Liver (tissue), 8 donors: ENCODE measurements at regions not wholly inside any gene's neighbourhood (a gene's known extent, or its start where the extent isn't known, plus 50 kb on each side); places are given as distances from the start of the nearest gene placed in this dataset.

Experiments
- DNase-seq: peaks from one replicate; pipeline ENCODE4 v3.0.0-alpha.2; 2017; ENCODE audit warnings: low spot score
- H3K27ac ChIP-seq, 2 donors: one replicate each; pipeline ENCODE4 v1.7.0; 2013; ENCODE audit warnings: inconsistent platforms in 2 of 2, low read length in 2 of 2, control low read depth in 1 of 2, low read depth in 1 of 2, mild to moderate bottlenecking in 1 of 2
- H3K27me3 ChIP-seq, 4 donors: one replicate each; pipeline versions ENCODE4 v1.6.1 to v1.7.0; 2013; ENCODE audit warnings: low read length in 3 of 4, inconsistent platforms in 1 of 4, mild to moderate bottlenecking in 1 of 4, moderate library complexity in 1 of 4; ENCODE audit not compliant: control insufficient read depth in 4 of 4, insufficient read depth in 4 of 4
- H3K36me3 ChIP-seq, 4 donors: one replicate each; pipeline versions ENCODE4 v1.6.1 to v1.7.0; 2013; ENCODE audit warnings: low read length in 3 of 4, mild to moderate bottlenecking in 3 of 4, low read depth in 1 of 4, moderate library complexity in 1 of 4; ENCODE audit not compliant: control insufficient read depth in 4 of 4, insufficient read depth in 3 of 4
- H3K4me1 ChIP-seq, 4 donors: one replicate each; pipeline versions ENCODE4 v1.6.1 to v1.7.0; 2013; ENCODE audit warnings: low read length in 3 of 4, mild to moderate bottlenecking in 3 of 4, moderate library complexity in 1 of 4; ENCODE audit not compliant: control insufficient read depth in 4 of 4, insufficient read depth in 4 of 4
- H3K4me3 ChIP-seq, 3 donors: one replicate each; pipeline versions ENCODE4 v1.6.1 to v1.7.0; 2013; ENCODE audit warnings: low read length in 3 of 3, control low read depth in 1 of 3, low read depth in 1 of 3, mild to moderate bottlenecking in 1 of 3
- H3K9ac ChIP-seq, 2 donors: one replicate each; pipeline ENCODE4 v1.7.0; 2013; ENCODE audit warnings: low read length in 2 of 2, mild to moderate bottlenecking in 2 of 2, moderate library complexity in 2 of 2, control low read depth in 1 of 2, low read depth in 1 of 2
- H3K9me3 ChIP-seq, 4 donors: one replicate each; pipeline versions ENCODE4 v1.6.1 to v1.7.0; 2013; ENCODE audit warnings: low read length in 3 of 4; ENCODE audit not compliant: control insufficient read depth in 4 of 4
- EGR1 ChIP-seq, 2 donors: IDR thresholded peaks; 2 replicates each; pipeline ENCODE4 v1.6.1; 2016 to 2018; ENCODE audit warnings: antibody characterized with exemption in 2 of 2, low read depth in 2 of 2
- FOXA1 ChIP-seq: IDR thresholded peaks from 2 replicates; pipeline ENCODE4 v1.6.1; 2016; ENCODE audit warnings: antibody characterized with exemption
- FOXA2 ChIP-seq: IDR thresholded peaks from 2 replicates; pipeline ENCODE4 v1.6.1; 2016; ENCODE audit warnings: antibody characterized with exemption
- HNF4A ChIP-seq, 2 donors: conservative IDR thresholded peaks; 2 replicates each; pipeline ENCODE4 v1.6.1; 2016; ENCODE audit warnings: antibody characterized with exemption in 2 of 2, mild to moderate bottlenecking in 2 of 2
- NR2F2 ChIP-seq: IDR thresholded peaks from 2 replicates; pipeline ENCODE4 v1.6.1; 2016; ENCODE audit warnings: antibody characterized with exemption
- RAD21 ChIP-seq, 2 donors: IDR thresholded peaks; 2 replicates each; pipeline ENCODE4 v1.6.1; 2016; ENCODE audit warnings: antibody characterized with exemption in 2 of 2, mild to moderate bottlenecking in 2 of 2
- RXRA ChIP-seq, 2 donors: IDR thresholded peaks; 2 replicates each; pipeline ENCODE4 v1.6.1; 2017 to 2018; ENCODE audit warnings: antibody characterized with exemption in 2 of 2, mild to moderate bottlenecking in 1 of 2
- SP1 ChIP-seq: IDR thresholded peaks from 2 replicates; pipeline ENCODE4 v1.6.1; 2018; ENCODE audit warnings: antibody characterized with exemption, mild to moderate bottlenecking
- YY1 ChIP-seq: IDR thresholded peaks from 2 replicates; pipeline ENCODE4 v1.6.1; 2016; ENCODE audit warnings: antibody characterized with exemption, mild to moderate bottlenecking
- WGBS: extraction: QIAGEN DNeasy Blood & Tissue Kit; methylation state at CpG from one replicate; pipeline ENCODE4 v1.1.7; 2013; 5-methylcytosine and 5-hydroxymethylcytosine counted together
- TF ChIP-seq, protein P1 (sequence below): IDR thresholded peaks from 2 replicates; pipeline ENCODE4 v1.6.1; 2016; ENCODE audit warnings: antibody characterized with exemption, mild to moderate bottlenecking
- TF ChIP-seq, protein P2 (sequence below): IDR thresholded peaks from 2 replicates; pipeline ENCODE4 v1.6.1; 2016; ENCODE audit warnings: antibody characterized with exemption
- TF ChIP-seq, protein P3 (sequence below): IDR thresholded peaks from 2 replicates; pipeline ENCODE4 v1.6.1; 2016; ENCODE audit warnings: antibody characterized with exemption
- TF ChIP-seq, protein P4 (sequence below): fragments of 150-350 bp; IDR thresholded peaks from 2 replicates; pipeline ENCODE4 v1.5.1; 2017; ENCODE audit warnings: improper control_type of control experiment, low read depth, low read length; ENCODE audit not compliant: missing input control
- donor health status: healthy.
- donor health status: healthy.
- donor health status: healthy.
- donor health status: healthy.
- donor health status: healthy.

DNA sequence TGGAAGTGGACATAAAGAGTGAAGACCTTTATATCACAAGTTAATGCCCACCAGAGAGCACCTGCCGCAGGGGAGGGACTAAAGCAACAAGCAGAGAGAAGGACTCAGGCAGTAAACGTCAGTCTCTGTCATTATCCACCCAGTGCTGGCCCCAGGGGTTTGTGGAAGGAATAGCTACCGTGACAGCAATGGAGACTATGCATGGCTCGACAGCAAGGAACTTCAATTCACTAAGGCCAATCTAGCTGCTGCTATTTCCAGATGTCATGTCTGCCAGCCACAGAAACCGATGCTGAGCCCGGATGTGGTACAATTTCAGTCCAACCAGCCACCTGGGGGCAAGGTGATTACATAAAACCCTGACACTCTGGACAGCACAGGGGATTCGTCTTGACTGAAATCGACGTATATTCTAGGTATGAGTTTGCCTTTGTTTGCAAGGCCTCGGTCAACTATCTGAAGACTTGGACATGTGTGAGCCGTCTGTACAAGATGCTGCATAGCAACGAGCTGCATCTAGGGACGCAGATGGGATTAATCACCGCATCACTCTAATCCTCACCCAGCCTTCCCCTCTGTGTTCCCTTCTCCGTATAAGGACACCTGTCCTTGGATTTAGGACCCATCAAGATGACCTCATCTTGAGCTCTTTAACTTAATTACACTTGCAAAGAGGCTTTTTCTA, 154.1 kb upstream of the SH3BP4 start:
- 87% methylated on average over 15 of the region's 15 CpGs for WGBS
- Histone ChIP-seq H3K27me3 (no peaks in the 10 kb centered on the region), H3K27ac (no peak overlapping the region), H3K4me3 (no peak overlapping the region), H3K36me3 (no peaks in the 10 kb centered on the region), H3K9ac (no peak overlapping the region), H3K4me1 (peaks cover 10 to 43% (median 28%) of the 10 kb centered on the region in 4 donors), H3K9me3 (no peaks in the 10 kb centered on the region)
- DNase-seq, result no peak
- TF ChIP-seq RXRA (IDR thresholded peaks at IDR 0.05), result no peak

DNA sequence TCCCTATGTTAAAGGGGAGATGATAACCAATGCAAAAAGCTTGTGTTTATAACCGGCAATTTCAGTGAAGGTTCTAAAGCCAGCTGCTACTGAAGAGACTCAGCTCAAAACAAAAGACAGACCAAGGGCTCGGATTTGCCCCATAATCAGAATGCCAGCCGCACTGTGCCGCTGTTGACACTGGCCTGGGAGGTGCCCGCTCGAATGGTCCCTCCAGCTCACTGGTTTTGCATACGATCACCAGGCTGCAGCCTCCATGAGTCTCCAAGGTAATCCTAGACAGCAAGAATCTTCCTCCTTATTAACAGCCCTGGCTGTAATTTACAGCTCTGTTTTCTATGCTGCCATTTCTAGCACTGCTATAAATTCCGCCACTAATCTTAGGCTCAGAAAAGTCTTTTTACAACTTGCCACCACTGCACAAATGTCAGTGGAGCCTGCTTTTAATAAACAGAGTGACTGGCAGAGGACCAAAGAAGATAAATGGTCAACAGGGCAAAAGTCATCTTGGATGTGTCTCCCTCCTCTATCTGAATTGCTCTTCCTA, 155.7 kb upstream of the SH3BP4 start:
- peak; percentile 48 for TF ChIP-seq SP1
- TF ChIP-seq, protein P1, sequence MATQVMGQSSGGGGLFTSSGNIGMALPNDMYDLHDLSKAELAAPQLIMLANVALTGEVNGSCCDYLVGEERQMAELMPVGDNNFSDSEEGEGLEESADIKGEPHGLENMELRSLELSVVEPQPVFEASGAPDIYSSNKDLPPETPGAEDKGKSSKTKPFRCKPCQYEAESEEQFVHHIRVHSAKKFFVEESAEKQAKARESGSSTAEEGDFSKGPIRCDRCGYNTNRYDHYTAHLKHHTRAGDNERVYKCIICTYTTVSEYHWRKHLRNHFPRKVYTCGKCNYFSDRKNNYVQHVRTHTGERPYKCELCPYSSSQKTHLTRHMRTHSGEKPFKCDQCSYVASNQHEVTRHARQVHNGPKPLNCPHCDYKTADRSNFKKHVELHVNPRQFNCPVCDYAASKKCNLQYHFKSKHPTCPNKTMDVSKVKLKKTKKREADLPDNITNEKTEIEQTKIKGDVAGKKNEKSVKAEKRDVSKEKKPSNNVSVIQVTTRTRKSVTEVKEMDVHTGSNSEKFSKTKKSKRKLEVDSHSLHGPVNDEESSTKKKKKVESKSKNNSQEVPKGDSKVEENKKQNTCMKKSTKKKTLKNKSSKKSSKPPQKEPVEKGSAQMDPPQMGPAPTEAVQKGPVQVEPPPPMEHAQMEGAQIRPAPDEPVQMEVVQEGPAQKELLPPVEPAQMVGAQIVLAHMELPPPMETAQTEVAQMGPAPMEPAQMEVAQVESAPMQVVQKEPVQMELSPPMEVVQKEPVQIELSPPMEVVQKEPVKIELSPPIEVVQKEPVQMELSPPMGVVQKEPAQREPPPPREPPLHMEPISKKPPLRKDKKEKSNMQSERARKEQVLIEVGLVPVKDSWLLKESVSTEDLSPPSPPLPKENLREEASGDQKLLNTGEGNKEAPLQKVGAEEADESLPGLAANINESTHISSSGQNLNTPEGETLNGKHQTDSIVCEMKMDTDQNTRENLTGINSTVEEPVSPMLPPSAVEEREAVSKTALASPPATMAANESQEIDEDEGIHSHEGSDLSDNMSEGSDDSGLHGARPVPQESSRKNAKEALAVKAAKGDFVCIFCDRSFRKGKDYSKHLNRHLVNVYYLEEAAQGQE, result peak; percentile 36
- peak; percentile 62 to 64 for TF ChIP-seq HNF4A (conservative IDR thresholded peaks at IDR 0.05)
- peak; percentile 53 to 63 for TF ChIP-seq RAD21 (IDR thresholded peaks at IDR 0.05)
- peak; percentile 41 for TF ChIP-seq FOXA2
- TF ChIP-seq FOXA1, result peak; percentile 26
- peak; percentile 56 for TF ChIP-seq YY1
- TF ChIP-seq, protein P2, sequence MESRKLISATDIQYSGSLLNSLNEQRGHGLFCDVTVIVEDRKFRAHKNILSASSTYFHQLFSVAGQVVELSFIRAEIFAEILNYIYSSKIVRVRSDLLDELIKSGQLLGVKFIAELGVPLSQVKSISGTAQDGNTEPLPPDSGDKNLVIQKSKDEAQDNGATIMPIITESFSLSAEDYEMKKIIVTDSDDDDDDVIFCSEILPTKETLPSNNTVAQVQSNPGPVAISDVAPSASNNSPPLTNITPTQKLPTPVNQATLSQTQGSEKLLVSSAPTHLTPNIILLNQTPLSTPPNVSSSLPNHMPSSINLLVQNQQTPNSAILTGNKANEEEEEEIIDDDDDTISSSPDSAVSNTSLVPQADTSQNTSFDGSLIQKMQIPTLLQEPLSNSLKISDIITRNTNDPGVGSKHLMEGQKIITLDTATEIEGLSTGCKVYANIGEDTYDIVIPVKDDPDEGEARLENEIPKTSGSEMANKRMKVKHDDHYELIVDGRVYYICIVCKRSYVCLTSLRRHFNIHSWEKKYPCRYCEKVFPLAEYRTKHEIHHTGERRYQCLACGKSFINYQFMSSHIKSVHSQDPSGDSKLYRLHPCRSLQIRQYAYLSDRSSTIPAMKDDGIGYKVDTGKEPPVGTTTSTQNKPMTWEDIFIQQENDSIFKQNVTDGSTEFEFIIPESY, result no peak
- TF ChIP-seq EGR1 (IDR thresholded peaks at IDR 0.05; ENCODE audit: low read depth in 2 of 2), result no peak
- peak; percentile 63 to 67 for TF ChIP-seq RXRA (IDR thresholded peaks at IDR 0.05)
- TF ChIP-seq, protein P3, sequence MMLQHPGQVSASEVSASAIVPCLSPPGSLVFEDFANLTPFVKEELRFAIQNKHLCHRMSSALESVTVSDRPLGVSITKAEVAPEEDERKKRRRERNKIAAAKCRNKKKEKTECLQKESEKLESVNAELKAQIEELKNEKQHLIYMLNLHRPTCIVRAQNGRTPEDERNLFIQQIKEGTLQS, result no peak
- TF ChIP-seq, protein P4, sequence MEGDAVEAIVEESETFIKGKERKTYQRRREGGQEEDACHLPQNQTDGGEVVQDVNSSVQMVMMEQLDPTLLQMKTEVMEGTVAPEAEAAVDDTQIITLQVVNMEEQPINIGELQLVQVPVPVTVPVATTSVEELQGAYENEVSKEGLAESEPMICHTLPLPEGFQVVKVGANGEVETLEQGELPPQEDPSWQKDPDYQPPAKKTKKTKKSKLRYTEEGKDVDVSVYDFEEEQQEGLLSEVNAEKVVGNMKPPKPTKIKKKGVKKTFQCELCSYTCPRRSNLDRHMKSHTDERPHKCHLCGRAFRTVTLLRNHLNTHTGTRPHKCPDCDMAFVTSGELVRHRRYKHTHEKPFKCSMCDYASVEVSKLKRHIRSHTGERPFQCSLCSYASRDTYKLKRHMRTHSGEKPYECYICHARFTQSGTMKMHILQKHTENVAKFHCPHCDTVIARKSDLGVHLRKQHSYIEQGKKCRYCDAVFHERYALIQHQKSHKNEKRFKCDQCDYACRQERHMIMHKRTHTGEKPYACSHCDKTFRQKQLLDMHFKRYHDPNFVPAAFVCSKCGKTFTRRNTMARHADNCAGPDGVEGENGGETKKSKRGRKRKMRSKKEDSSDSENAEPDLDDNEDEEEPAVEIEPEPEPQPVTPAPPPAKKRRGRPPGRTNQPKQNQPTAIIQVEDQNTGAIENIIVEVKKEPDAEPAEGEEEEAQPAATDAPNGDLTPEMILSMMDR, result no peak
- TF ChIP-seq NR2F2, result peak; percentile 68

More for the DNA sequence above, 155.7 kb upstream of the SH3BP4 start:
- no peak for DNase-seq
- H3K4me1 ChIP-seq, result peaks cover 8 to 36% (median 22%) of the 10 kb centered on the region in 4 donors
- H3K4me3 ChIP-seq, result peak overlapping the region; percentile 2 to 31 (median 5)
- no peaks in the 10 kb centered on the region for H3K27me3 ChIP-seq
- no peaks in the 10 kb centered on the region for H3K36me3 ChIP-seq
- 28% methylated on average over 8 of the region's 8 CpGs for WGBS
- H3K27ac ChIP-seq, result peak overlapping the region; percentile 64 to 69
- peak overlapping the region in 1 of 2 donors; percentile 88 for H3K9ac ChIP-seq
- H3K9me3 ChIP-seq, result no peaks in the 10 kb centered on the region
